Skin of body (tissue), 1 donor: ENCODE measurements at regions not wholly inside any gene's neighbourhood (a gene's known extent, or its start where the extent isn't known, plus 50 kb on each side); places are given as distances from the start of the nearest gene placed in this dataset.

Experiments used
- DNase-seq: peaks from one replicate; lab custom pipeline; 2025; lab: John Stamatoyannopoulos, UW

DNA sequence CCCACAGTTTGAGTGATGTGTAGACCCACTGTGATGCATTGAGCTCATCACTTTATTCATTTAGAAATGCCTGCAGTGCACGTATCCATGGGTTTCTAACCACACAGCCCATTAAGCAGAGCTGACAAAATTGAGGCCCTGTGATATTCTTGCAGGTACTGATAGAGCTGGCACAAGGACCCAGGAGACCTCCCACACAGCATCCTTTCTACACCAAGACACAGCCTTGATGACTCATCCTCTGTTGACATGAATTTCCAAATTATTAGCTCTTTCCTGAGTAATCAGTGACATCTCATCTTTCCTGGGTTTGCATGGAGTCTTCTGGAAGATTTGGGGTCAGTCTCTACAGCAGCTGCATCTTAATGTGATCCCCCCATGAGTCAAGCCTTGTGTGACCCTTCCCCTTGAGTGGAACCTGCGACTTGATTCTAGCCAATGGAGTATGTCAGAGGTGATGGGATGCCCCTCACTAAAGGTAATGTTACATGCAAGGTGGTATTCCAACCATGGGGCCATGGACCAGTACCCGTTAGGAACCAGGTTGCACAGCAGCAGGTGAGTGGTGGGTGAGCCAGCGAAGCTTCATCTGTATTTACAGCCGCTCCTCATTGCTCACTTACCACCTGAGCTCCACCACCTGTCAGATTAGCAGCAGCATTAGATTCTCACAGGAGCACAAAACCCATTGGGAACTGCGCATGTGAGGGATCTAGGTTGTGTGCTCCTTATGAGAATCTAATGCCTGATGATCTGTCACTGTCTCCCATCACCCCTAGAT lies 181.1 kb upstream of the ARL4C start:
- no peak for DNase-seq

DNA sequence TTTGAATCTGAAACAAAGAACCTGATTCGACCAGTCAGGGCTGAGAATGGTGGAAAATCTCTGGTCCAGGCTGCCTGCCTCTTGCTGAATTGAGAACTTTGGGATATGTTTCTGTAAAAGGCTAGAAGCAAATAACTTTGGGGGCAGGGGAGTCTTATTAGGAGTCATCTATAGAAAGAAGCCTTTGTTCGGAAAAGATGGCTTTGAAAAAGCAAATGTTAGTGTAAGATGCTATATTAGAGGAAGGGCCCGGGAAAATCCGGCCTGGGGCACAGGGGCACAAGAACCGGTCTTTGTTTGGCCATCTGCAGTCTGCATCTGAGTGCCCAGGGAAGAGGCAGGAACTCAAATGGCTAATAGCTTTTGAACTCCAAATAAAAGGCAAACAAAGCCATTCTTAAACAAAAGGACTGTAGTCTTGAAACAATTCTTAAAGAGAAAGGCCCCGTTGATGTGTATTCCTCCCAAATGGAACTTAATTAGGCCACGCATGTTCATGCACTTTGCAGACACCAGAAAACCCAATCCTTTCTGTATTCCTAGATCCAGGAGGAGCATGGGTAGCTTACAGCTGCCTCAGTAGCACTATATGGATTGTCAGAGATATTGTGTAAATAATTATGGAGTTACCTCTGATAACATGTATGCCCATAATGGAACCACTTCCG lies 180.0 kb upstream of the ARL4C start:
- no peak for DNase-seq

DNA sequence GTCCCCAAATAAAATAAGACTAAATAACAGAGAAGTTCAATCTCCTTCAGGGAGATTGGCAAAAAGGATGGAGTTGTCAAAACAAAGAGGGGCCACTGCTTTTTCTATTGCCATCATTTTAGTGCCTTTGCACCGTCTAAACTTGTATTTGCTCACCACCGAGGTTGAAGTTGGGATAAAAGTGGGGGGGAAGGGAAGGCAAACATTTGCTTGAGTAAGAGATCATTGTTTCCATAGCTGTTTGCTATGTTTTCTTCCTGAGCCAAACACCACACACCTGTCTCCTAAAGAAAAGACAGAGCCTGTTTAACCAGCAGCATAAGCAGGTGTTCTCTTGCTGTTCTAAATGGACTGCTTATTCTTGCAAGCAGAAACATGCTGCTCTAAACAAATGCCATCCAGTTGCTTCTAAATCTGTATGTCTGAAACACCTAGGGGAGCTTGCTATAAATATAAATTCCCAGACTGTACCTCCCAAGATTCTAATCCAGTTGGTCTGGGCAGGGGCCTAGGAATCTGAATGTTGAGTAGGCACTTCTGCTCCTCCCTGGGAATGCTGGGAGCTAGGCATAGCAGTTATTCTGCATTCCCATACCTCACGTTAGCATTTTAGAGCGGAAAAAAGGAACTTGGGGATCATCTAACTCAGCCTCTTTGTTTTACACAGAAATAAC lies 179.4 kb upstream of the ARL4C start:
- peak; percentile 26 for DNase-seq

DNA sequence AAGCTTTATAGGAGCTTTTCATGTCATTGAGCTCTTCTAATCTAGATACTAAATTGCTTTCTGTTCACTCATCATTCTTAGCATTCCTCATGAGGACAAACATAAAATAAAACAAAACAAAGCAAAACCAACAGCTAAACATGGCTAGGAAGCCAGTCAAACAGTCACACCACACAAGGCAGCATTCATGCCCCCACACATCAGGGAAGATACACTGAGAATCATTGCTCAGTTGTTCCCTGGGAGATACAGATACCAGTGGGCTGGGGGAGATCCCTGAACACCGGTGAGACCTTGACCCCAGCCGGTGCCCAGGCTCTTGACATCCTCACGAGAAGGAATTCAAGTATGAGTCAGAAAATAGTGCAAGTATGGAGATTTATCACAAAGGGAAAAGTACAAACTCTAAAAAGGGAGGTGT lies 177.9 kb upstream of the ARL4C start:
- DNase-seq = no peak

DNA sequence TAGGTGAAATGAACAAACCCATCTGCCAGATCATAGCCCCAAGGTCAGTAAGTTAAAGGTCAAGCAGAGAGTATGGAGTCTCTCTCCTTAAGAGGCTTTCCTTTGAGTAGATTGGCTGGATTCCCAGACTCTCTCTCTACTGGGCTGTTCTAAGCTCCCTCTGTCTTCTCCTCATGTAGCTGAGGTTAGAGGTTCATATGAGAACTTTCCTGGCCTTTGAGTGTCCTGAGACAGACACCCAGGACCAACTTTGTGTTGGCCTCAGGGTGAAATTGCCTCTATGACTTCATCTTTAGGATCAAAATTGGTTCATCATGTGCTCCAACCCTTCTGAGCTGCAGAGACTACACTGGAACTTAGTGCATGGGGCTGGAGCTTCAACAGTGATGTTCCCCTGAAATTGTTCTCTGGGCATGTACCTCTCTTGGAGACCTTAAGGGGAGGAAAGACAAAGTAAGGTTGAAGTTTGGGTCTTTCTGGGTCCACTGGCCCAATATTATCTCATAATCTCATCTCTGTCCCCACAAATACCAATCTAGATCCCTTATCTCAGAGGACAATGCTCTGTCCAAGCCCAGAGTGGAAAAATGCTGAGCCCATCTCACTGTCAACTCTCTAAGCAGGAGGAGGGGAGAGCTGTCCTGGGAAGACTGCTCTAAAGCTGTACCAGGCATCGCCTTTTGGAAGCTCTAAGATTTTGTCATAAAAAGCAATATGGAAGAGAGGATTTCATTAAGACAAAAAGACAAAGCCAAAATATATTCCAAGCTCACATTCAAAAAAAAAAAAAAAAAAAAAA lies 177.3 kb upstream of the ARL4C start:
- DNase-seq = no peak

DNA sequence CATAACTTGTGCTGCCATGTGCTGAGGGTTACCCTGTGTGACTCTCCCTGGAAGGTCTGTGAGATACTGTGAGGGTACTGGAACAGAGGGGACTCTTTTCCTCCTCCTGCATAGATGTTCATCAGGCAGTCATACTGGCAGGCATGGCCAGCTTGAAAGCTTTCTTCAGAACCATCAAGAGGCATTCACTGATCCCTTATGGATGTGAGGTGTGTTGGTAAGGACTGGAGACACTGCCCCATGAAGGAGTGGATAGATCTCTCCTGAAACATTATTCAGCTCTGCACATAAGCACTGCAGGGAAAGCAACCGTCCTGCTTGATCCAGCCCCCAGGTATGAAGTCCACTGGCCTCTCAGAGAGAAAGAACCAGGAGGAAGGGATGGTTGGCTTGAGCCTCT lies 176.6 kb upstream of the ARL4C start:
- DNase-seq = no peak

DNA sequence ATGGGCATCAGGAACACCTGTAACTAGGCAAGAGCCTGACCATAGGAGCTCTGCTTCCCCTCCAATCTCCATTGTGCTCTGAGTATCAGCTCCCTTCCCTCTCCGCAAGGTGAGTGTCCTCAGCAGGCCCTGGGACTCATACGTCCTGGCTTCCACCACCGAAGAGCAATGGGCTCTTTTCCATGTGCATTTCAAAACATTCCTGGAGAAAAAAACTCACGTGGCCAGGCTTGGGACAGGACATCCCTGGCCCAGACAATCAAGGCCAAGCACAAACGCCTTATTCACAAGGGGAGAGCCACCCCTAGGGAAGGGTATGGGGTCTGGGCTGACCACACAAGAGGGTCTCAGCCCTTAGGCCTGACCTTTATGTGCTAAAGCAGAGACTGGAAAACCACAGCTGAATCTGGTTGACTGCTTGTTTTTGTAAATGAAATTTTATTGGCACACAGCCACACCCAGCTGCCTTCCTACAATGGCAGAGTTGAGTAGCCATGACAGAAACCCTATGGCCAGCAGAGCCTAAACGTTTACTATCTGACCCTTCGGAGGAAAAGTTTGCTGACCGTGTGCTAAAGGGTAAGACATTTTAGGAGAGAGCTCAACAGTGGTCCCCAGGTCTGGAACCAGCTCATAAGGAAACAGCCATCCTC lies 175.7 kb upstream of the ARL4C start:
- no peak for DNase-seq

DNA sequence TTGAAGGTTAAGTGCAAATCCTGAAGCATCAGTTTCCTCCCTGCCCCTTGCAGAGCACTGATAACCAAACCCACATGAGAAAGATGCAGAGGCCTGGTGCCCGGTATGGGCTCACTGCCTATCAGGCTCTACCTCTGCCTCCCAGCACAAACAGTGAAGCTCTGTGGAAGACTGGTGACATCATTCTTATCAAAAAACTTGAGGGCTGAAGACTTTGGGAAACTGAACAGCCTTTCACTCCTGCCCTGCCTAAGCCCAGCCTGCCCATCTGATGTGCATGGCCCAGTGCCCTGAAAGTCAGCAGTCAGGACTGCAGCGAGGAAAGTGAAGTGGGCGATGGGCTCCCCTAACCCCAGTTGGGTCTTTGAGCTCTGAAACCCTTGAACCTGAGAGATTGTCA lies 174.8 kb upstream of the ARL4C start:
- DNase-seq = no peak

DNA sequence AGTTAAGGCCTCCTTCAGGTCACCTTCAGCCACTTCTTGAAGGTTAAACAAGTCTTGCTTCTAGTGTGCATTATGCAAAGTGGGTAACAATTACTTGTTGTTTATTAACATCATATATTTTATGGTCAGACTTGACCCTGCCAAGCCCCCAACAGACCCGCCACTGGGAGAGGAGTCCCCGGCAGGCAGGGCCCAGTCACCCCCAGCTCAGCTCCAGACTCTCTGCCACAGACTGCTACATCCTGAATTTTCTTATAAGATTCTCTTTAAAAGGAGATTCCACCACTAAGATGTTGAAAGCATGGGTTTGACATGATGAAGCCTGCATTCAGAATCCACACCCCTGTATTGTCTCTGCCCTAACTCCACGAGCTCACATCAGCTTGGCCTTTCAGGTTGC lies 174.3 kb upstream of the ARL4C start:
- DNase-seq = no peak

DNA sequence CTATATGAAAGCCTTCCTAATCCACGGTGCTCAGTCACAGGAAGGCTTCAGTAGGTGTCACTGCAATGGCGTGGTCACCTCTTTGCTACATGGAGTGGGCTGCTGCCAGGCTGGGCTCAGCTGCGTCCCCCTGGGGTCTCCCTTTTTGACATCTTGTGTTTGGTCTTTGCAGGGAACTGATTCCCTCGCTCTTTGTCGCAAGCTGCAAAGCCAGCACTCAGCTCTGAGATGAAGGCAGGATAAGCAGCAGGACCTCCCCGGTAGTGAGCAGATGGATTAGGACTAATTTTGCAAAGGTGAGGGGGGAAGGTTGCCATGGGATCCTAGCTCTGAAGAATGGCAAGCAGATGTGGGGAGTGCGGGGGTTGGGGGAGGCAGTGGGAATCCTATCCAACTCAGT lies 173.9 kb upstream of the ARL4C start:
- no peak for DNase-seq

DNA sequence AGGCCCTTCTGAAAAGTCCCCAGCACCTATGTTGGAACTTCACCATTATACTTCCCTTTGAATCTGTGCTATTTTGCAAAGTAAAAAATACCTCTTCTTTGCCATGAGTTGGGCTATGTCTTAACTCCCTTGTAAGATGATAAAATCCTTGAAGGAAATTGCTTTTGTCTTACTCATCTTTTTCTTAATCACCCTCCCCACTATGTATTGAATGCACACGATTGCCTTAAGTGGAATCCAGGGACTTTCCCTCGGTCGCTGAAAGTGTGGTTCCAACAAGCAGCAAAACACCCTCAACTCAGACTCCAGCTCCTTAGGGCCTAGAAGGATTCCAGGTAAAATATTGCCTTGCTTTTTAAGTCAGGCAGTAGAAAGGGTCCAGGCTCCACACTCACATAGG lies 173.2 kb upstream of the ARL4C start:
- DNase-seq = no peak

DNA sequence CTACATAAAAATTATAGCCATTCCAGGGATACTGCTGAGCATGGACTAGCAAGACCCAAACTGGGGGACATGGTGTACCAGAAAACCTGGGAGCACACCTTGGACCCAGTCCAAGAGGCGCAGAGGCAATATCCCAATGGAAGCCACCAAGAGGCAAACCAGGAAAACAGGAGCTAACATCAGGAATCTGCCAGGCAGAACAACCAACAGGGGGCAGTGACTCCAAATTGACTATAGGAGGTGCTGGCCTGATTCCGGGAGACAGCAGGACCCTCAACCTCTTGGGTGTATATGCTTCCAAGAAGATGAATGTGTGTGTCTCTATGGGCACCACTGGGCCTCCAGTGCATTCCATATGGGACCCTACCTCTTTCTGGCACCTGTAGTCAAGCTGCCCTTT lies 172.7 kb upstream of the ARL4C start:
- no peak for DNase-seq

DNA sequence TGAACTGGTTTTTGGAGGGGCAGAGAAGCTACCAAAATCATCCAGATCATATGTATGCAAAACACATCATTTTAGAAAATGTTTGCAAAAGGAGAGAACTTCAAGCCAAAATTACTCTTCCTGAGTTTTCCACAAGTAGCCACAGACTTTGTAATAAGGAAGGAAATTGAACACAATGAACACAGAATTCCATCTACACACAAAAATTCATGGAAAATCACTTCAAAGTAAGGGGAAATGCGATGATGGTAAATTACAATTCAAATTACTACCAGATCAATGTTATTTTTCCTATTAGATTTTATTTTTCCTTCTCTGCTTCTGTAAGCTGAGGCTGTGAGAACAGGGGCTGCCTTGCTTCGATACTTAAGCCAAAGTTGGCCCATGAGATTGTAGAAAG lies 172.1 kb upstream of the ARL4C start:
- DNase-seq = no peak

DNA sequence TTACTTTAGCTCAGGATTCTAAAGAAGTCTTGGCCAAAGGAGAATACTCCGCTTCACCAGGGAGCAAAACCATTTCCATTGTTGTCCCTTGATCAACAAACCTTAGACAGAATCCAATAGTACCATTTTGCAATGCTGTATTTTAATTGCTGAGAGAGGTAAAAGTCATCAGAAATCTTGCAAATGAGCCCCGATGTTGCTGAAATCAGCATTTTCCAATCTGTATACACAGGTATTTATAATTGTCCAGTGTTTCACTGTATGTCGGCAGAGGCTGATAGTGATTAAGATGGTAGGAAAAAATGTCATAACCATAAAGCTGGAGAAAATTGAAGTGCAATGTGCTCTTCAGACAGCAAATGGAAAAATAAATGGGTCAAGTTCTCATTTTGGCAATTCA lies 170.0 kb upstream of the ARL4C start:
- DNase-seq = no peak

DNA sequence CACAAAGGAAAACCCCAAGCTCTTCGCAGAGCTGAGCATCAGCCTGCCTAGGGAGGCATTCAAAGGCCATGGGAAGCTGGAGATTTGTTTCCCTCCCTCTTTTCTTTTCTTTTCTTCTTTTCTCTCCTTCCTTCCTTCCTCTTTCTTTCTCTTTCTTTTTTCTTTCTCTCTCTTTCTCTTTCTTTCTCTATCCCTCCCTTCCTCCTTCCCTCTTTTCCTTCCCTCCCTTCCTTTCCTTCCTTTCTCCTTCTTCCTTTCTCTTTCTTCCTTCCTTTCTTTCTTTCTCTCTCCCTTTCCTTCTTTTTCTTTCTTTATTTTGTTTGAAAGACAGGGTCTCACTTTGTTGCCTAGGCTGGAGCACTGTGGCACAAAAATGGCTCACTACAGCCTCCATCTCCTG lies 168.4 kb upstream of the ARL4C start:
- no peak for DNase-seq

DNA sequence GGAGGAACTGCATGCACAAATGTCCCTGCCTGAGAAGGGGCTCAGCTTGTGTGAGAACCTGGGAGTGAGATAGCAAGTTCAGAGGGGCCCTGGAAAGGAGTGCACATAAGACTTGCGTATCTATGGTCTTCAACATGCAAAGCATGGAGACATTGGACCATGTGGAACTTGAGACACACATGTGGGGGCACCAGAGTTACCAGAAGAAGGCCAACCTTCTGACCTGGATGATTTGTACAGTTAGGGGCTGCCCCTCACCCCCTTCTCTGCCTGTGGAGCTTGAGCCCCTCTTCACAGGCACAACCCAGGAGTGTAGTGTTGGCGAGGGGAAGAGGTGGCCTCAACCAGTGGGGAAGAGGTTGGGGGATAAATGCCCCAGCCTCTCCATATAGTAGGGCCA lies 165.0 kb upstream of the ARL4C start:
- no peak for DNase-seq

DNA sequence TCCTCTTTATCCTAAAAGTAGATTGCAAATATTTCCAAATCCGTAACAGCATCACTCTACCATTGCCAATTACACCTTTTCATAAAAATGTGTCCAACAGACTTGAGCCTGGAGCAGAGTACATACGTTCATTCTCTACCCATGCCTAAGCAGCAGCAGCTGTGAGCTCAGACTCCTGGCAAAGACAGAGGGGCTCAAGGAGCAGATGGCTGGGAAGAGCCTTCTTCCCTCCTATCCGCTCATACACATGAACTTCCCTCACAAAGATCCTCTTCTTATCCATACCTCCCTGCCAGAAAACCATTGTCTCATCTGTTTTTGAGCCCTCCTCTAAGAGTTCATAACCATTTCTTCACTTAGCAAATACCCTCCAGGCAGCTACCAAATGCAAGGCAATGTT lies 164.3 kb upstream of the ARL4C start:
- peak; percentile 19 for DNase-seq

DNA sequence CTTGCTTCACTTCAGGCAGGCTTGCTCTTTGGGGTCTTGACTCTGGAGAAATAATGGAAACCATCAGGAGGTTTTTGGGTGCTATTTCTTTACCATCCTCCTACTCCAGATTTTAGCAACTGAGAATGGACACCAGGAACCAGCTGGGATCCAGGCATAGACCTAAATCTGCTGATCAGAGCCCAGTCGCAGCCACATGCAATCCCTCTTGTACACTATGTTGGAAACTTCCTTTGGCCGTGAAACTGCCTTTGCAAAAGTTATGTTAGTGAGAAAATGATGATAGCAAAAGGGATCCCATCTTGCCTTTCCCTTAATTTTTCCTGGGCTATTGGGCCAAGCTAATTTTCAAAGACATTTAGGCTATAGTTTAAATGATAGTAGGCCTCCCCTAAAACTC lies 158.8 kb upstream of the ARL4C start:
- DNase-seq = no peak

DNA sequence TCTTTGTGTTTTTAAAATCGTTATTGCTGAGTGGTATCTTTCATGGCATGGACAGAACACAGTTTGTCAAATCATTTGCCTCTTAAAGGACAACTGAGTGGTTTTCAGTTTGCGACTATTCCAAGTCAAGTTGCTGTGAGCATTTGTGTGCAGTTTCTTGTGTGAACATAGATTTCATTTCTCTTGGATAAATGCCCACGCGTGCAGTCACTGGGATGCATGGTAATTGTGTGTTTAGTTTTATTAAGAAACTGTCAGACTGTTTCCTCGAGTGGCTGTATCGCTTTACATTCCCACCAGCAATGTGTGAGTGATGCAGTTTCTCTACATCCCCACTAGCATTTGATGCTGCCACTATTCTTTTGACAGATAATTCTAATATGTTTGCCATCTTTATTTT lies 154.0 kb upstream of the ARL4C start:
- no peak for DNase-seq

DNA sequence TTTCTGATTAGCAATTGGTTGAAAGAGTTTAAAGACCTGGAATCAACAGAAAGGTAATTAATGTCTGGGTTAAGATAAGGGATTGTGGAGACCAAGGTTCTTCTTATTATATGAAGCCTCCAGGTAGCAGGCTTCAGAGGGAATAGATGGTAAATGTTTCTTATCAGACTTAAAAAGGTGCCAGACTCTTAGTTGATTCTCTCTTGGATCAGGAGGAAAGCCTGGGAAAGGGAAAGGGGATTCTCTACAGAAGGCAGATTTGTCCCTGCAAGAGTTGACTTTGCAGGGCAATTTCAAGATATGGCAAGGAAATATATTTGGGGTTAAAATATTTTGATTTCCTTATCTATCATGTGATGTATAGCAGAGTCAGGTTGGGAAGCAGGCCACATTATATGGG lies 153.1 kb upstream of the ARL4C start:
- no peak for DNase-seq

DNA sequence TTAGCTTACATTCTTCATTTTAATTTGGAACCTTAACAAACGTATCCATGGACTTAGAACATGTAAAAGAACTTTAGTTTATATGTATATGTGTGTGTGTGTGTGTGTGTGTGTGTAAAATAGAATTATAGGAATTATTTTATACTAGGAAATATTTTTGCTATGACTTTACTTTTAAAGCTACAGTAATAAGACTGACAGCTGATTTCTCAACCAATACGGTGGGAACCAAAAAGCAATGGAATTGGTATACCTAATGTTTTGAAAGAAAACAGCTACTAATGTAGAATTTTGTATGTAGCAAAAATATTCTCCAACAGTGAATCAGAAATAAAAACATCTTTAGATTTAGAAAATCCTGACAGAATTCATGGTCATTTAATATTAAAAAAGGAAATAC lies 146.5 kb upstream of the ARL4C start:
- no peak for DNase-seq

DNA sequence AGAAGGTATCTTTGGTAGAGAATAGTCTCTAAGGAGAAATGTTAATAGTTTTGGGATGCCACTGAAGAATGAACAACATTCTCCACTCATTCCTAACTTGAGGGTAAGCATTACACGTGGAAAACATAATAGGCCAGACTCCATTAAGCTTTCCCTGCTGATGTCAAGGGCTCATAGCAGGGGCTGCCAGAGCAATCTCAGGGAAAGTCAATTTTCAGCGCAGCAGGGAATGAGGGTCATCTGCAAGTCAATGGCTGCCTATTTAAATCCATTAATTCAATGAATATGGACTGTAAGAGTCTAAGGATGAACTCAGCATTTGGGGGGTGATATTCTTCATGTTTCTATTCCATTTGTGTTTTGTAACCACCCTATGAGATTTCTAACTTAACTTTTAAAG lies 144.2 kb upstream of the ARL4C start:
- DNase-seq = no peak
